ENCODE measurements at regions not wholly inside any gene's neighbourhood (a gene's known extent, or its start where the extent isn't known, plus 50 kb on each side); places are given as distances from the start of the nearest gene placed in this dataset.

DNA sequence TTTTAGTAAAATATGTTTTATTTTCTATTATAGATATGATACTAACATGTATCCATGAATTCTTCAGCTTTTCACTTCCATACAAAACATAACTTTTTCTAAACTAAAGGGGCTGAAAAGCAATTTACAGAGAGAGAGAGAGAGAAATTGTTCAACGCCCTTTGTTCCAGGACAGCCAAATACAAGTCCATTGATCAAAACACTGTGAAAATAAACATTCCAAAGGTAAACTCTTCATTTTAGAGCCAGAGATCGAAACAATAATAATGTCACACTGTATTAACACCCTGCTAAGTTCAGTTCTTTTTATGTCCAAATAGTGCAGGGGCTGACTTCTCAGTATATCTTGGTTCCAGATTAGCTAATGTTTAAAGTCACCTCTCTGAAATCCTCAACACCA is 516.2 kb upstream of the ATXN8OS start:
- DNase-seq (ENCODE audit: low read depth): no peak
- no peak overlapping the region for H3K4me3 ChIP-seq (ENCODE audit: low read depth, low read length)
- no peaks in the 10 kb centered on the region for H3K27me3 ChIP-seq (ENCODE audit: control insufficient read depth, insufficient read depth, low read length)
- H3K36me3 ChIP-seq (ENCODE audit: control insufficient read depth, insufficient read depth, low read length): no peaks in the 10 kb centered on the region
- TF ChIP-seq, protein P1, sequence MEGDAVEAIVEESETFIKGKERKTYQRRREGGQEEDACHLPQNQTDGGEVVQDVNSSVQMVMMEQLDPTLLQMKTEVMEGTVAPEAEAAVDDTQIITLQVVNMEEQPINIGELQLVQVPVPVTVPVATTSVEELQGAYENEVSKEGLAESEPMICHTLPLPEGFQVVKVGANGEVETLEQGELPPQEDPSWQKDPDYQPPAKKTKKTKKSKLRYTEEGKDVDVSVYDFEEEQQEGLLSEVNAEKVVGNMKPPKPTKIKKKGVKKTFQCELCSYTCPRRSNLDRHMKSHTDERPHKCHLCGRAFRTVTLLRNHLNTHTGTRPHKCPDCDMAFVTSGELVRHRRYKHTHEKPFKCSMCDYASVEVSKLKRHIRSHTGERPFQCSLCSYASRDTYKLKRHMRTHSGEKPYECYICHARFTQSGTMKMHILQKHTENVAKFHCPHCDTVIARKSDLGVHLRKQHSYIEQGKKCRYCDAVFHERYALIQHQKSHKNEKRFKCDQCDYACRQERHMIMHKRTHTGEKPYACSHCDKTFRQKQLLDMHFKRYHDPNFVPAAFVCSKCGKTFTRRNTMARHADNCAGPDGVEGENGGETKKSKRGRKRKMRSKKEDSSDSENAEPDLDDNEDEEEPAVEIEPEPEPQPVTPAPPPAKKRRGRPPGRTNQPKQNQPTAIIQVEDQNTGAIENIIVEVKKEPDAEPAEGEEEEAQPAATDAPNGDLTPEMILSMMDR (IDR thresholded peaks at IDR 0.05; ENCODE audit: insufficient read depth, low read length, poor library complexity, severe bottlenecking): no peak

DNA sequence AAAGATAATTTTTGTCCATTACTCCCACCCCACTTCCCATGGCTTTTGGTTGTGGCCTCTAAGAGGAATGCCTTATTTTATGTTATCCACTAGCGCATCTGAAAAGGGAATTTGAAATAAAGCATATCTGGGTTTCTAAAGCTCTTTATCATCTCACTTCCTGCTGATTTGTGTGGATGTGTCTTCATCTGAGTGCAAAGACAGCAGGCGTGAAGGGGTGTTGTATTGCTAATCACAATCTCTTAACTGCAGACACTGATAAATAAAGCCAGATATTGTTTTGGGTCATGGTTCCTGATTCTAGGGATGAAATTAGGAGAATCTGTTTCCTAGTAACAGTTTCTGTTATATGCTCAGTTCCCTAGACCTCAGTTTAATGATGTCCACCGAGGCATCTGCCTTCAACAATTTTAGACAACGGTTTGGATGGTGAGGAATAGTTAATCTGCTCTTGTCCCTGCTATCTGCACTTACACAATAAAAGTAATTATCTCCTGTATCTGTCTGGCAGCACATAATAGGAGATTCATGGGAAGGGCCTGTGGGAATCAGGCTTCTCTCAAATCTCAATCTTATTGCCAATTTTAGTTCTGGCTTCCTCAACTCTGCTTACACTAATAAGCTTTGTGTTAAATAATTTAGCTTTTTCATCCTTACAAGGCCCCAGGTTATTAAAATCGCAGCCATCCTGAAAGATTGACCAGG is 517.9 kb upstream of the ATXN8OS start:
- no peaks in the 10 kb centered on the region for H3K27me3 ChIP-seq (ENCODE audit: control insufficient read depth, insufficient read depth, low read length)
- TF ChIP-seq, protein P1 (IDR thresholded peaks at IDR 0.05; ENCODE audit: insufficient read depth, low read length, poor library complexity, severe bottlenecking): no peak
- no peak for DNase-seq (ENCODE audit: low read depth)

DNA sequence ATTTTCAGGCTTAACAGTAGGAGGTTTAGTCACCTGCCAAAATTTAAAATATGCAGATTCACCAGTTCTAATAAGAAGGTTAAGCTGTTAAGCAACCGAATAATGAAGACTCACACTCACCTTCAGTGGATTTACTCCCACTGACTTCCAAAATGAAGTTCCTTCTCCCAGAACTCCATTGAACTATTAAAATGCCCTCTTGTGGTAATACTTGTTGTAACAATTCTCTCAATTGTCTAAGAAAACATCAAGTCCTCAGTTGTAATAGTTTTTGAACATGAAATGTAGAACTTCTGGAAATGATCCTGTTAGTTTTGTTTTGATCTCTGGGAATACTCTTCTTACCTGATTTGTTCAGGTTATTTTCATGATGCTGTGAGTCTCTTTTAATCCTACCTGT is 522.0 kb upstream of the ATXN8OS start:
- no peaks in the 10 kb centered on the region for H3K27me3 ChIP-seq (ENCODE audit: control insufficient read depth, insufficient read depth, low read length)
- DNase-seq (ENCODE audit: low read depth): no peak
- no peaks in the 10 kb centered on the region for H3K36me3 ChIP-seq (ENCODE audit: control insufficient read depth, insufficient read depth, low read length)
- TF ChIP-seq, protein P1 (IDR thresholded peaks at IDR 0.05; ENCODE audit: insufficient read depth, low read length, poor library complexity, severe bottlenecking): peak; percentile 11
- H3K4me3 ChIP-seq (ENCODE audit: low read depth, low read length): no peak overlapping the region

More for the DNA sequence above, 517.9 kb upstream of the ATXN8OS start:
- H3K36me3 ChIP-seq (ENCODE audit: control insufficient read depth, insufficient read depth, low read length): no peaks in the 10 kb centered on the region
- H3K4me3 ChIP-seq (ENCODE audit: low read depth, low read length): no peak overlapping the region

DNA sequence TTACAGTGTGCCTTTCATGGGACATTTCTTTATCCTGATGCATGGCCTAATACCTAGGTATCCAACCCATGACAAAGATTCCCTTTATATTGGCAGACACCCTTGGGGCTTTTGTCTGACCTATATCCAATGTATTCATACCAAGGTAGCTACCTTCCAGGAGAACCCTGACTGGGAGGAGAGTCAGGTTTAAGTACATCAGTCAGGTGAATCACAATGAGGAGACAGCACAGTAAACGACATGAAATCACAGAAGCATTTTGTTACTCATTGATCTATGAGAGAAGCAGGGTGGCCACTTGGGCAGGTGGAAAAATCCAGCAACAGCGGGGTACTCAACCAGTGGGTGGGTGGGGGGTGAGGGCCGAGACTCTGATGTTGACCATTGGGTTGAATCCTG is 527.4 kb upstream of the ATXN8OS start:
- no peak for DNase-seq (ENCODE audit: low read depth)

DNA sequence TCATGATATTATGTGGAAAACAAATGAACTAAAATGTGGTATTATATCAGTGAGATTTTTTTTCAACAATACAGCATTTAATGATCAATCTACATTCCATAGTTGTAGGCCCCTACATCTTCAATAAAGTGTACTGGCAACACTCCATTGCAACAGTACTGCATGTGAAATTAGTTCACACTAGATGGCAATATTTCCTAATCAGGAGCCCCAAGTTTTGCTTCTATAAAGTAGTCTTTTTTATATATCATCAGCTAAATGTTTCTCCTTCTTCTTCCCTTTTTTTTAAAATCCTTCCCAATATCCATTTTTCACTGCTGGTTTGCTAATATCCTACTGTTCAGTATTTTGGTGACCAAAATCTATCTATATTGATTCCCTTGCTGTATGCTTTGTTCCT is 528.3 kb upstream of the ATXN8OS start:
- Histone ChIP-seq H3K4me3 (ENCODE audit: low read depth, low read length) (no peak overlapping the region), H3K27me3 (ENCODE audit: control insufficient read depth, insufficient read depth, low read length) (no peaks in the 10 kb centered on the region), H3K36me3 (ENCODE audit: control insufficient read depth, insufficient read depth, low read length) (no peaks in the 10 kb centered on the region)
- DNase-seq (ENCODE audit: low read depth): no peak
- TF ChIP-seq, protein P1 (IDR thresholded peaks at IDR 0.05; ENCODE audit: insufficient read depth, low read length, poor library complexity, severe bottlenecking): peak; percentile 41

More for the DNA sequence above, 527.4 kb upstream of the ATXN8OS start:
- H3K27me3 ChIP-seq (ENCODE audit: control insufficient read depth, insufficient read depth, low read length): no peaks in the 10 kb centered on the region
- H3K4me3 ChIP-seq (ENCODE audit: low read depth, low read length): no peak overlapping the region
- TF ChIP-seq, protein P1 (IDR thresholded peaks at IDR 0.05; ENCODE audit: insufficient read depth, low read length, poor library complexity, severe bottlenecking): no peak
- no peaks in the 10 kb centered on the region for H3K36me3 ChIP-seq (ENCODE audit: control insufficient read depth, insufficient read depth, low read length)
